ENCODE measurements at regions not wholly inside any gene's neighbourhood (a gene's known extent, or its start where the extent isn't known, plus 50 kb on each side); places are given as distances from the start of the nearest gene placed in this dataset.

- no peak for DNase-seq
These were observed 146.7 kb upstream of the PTPN1 start for GRCh38 chr20:50363479-50363878.

GRCh38 chr20:50364542-50364941, 145.6 kb upstream of the PTPN1 start:
- DNase-seq: no peak

- DNase-seq: no peak
These were observed 143.7 kb upstream of the PTPN1 start for GRCh38 chr20:50366270-50367103.

GRCh38 chr20:50367104-50367674, 143.0 kb upstream of the PTPN1 start:
- DNase-seq: no peak

GRCh38 chr20:50367739-50368375, 142.3 kb upstream of the PTPN1 start:
- no peak for DNase-seq

- DNase-seq: no peak
These were observed 141.8 kb upstream of the PTPN1 start for GRCh38 chr20:50368386-50368785.

GRCh38 chr20:50368813-50369224, 141.4 kb upstream of the PTPN1 start:
- no peak for DNase-seq

GRCh38 chr20:50369225-50370035, 140.8 kb upstream of the PTPN1 start:
- DNase-seq: no peak

- no peak for DNase-seq
These were observed 140.1 kb upstream of the PTPN1 start for GRCh38 chr20:50370036-50370566.

- DNase-seq: no peak
These were observed 138.1 kb upstream of the PTPN1 start for GRCh38 chr20:50371878-50372769.

- DNase-seq: no peak
These were observed 137.5 kb upstream of the PTPN1 start for GRCh38 chr20:50372770-50373088.

GRCh38 chr20:50373674-50374286, 136.4 kb upstream of the PTPN1 start:
- DNase-seq: no peak

GRCh38 chr20:50374541-50375078, 135.6 kb upstream of the PTPN1 start:
- DNase-seq: no peak

GRCh38 chr20:50376179-50376887, 133.8 kb upstream of the PTPN1 start:
- no peak for DNase-seq

GRCh38 chr20:50376888-50377459, 133.2 kb upstream of the PTPN1 start:
- no peak for DNase-seq

- no peak for DNase-seq
These were observed 131.8 kb upstream of the PTPN1 start for GRCh38 chr20:50378170-50379000.

- DNase-seq: no peak
These were observed 130.9 kb upstream of the PTPN1 start for GRCh38 chr20:50379049-50379990.

Measured in activated T-cell treated with anti-CD3 and anti-CD28 coated beads, Interleukin-2, amount 50 U/mL, for 48 hours (primary cell).